ENCODE measurements at regions not wholly inside any gene's neighbourhood (a gene's known extent, or its start where the extent isn't known, plus 50 kb on each side); places are given as distances from the start of the nearest gene placed in this dataset.

DNA sequence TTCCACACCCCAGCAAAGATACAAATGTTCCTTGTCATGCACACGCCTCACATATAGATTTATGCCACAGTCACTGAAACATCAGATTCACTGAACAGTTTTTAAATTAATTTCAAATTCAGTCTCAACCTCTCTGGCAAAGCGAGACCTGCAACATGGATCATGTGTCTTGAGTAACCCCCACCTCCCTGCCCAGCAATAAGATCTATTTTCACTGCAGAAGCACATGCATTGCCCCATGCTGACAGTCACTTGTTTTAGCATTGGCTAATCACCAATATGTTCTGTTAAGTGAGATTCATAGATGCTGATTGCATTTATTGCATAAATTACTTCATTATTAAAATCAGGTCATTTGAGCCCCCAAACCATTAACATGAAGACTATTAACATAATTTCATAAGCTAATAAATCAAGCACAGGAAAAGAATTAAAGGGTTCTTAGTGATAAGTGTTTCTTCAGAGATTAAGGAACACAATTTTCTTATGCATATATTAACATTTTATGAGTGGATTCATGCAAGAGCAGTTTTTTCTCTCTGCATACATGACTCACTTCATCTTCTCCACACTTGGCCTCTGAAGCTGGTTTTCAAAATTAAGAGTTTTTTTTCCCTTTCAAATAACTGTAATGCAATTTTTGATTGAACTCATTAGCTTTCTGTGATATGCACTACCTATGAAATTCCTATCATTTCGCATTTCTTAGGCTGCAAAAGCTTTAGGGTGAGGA, 173.2 kb upstream of the SOX4 start:
- no peak for ATAC-seq
- Histone ChIP-seq H3K27me3 (peaks cover 9% of the 10 kb centered on the region), H3K36me3 (no peaks in the 10 kb centered on the region), H3K27ac (no peak overlapping the region), H3K4me3 (no peak overlapping the region), H3K9me3 (no peaks in the 10 kb centered on the region), H3K4me1 (no peaks in the 10 kb centered on the region)
- WGBS, 2 donors (ENCODE audit: low coverage in 1 of 2) = 82 to 89% methylated on average over 3 of the region's 3 CpGs
- TF ChIP-seq EP300 (IDR thresholded peaks at IDR 0.05) = no peak
- TF ChIP-seq POLR2AphosphoS5 (IDR thresholded peaks at IDR 0.05) = no peak
- TF ChIP-seq POLR2A (IDR thresholded peaks at IDR 0.05) = no peak
- TF ChIP-seq, protein P1, sequence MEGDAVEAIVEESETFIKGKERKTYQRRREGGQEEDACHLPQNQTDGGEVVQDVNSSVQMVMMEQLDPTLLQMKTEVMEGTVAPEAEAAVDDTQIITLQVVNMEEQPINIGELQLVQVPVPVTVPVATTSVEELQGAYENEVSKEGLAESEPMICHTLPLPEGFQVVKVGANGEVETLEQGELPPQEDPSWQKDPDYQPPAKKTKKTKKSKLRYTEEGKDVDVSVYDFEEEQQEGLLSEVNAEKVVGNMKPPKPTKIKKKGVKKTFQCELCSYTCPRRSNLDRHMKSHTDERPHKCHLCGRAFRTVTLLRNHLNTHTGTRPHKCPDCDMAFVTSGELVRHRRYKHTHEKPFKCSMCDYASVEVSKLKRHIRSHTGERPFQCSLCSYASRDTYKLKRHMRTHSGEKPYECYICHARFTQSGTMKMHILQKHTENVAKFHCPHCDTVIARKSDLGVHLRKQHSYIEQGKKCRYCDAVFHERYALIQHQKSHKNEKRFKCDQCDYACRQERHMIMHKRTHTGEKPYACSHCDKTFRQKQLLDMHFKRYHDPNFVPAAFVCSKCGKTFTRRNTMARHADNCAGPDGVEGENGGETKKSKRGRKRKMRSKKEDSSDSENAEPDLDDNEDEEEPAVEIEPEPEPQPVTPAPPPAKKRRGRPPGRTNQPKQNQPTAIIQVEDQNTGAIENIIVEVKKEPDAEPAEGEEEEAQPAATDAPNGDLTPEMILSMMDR (IDR thresholded peaks at IDR 0.05) = no peak

GRCh38 chr6:21420926-21421325, 172.6 kb upstream of the SOX4 start:
- Histone ChIP-seq H3K36me3 (no peaks in the 10 kb centered on the region), H3K27ac (no peak overlapping the region), H3K9me3 (no peaks in the 10 kb centered on the region), H3K4me3 (no peak overlapping the region), H3K27me3 (peaks cover 9% of the 10 kb centered on the region), H3K4me1 (no peaks in the 10 kb centered on the region)
- TF ChIP-seq EP300 (IDR thresholded peaks at IDR 0.05) (no peak), POLR2A (IDR thresholded peaks at IDR 0.05) (no peak), POLR2AphosphoS5 (IDR thresholded peaks at IDR 0.05) (no peak)
- TF ChIP-seq, protein P1 (IDR thresholded peaks at IDR 0.05) = no peak
- 88 to 94% methylated on average over 6 of the region's 6 CpGs for WGBS, 2 donors (ENCODE audit: low coverage in 1 of 2)
- ATAC-seq = no peak

DNA sequence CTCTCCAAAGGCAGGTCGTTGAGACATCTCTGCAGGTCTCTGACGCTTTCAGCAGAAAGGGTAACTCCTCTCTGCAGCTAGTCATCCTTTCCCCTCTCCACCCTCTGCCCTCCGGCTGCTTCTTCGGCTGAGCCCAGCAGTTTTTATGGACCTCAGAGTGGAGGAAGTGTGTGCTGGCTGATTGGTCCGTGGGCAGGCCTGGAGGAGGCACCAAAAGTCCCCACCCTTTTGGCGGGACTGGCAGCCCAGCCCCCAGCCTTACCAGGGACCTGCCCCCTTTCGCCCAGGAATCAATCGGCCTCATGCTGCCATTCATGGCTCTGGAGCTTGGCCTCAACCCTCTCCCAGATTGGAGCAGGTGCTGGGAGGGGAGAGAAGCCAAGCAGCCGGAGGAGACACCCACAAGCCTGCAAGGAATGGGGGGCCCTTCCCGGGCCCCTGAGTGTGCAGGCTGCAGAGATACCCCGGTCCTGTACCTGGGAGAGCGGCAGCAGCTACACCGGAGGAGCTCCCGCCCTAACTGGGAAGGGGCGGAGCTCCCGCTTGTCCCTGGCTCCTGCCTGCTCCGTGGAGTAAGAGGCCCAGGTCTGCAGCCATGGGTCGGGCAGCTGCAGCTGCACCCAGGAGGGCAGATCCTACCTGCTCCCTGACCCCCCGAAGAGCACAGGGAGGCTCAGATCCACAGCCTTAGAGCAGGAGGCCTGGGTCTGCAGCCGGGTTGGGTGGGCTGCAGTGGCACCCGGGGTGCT, 170.3 kb upstream of the SOX4 start:
- H3K9me3 ChIP-seq = peaks cover 0 to 7% (median 0%) of the 10 kb centered on the region in 3 donors
- H3K4me3 ChIP-seq = no peak overlapping the region
- ATAC-seq = no peak
- 90 to 92% methylated on average over 2 of the region's 21 CpGs for WGBS, 2 donors (ENCODE audit: low coverage in 1 of 2)
- H3K36me3 ChIP-seq = no peaks in the 10 kb centered on the region
- no peaks in the 10 kb centered on the region for H3K4me1 ChIP-seq
- TF ChIP-seq, protein P1 (IDR thresholded peaks at IDR 0.05) = no peak
- TF ChIP-seq POLR2A (IDR thresholded peaks at IDR 0.05) = no peak
- TF ChIP-seq POLR2AphosphoS5 (IDR thresholded peaks at IDR 0.05) = no peak
- TF ChIP-seq EP300 (IDR thresholded peaks at IDR 0.05) = no peak
- peaks cover 9% of the 10 kb centered on the region for H3K27me3 ChIP-seq
- H3K27ac ChIP-seq = no peak overlapping the region

- Histone ChIP-seq H3K27ac (no peak overlapping the region), H3K9me3 (peaks cover 0 to 7% (median 0%) of the 10 kb centered on the region in 3 donors), H3K36me3 (no peaks in the 10 kb centered on the region), H3K4me1 (no peaks in the 10 kb centered on the region), H3K27me3 (peaks cover 9% of the 10 kb centered on the region), H3K4me3 (no peak overlapping the region)
- 83 to 90% methylated on average over 7 to 8 of the region's 8 CpGs for WGBS, 2 donors (ENCODE audit: low coverage in 1 of 2)
- TF ChIP-seq EP300 (IDR thresholded peaks at IDR 0.05) = no peak
- no peak for TF ChIP-seq POLR2A (IDR thresholded peaks at IDR 0.05)
- TF ChIP-seq POLR2AphosphoS5 (IDR thresholded peaks at IDR 0.05) = no peak
- TF ChIP-seq, protein P1 (IDR thresholded peaks at IDR 0.05) = no peak
- no peak for ATAC-seq
These were observed 166.6 kb upstream of the SOX4 start for GRCh38 chr6:21426841-21427490.
